ENCODE measurements at regions not wholly inside any gene's neighbourhood (a gene's known extent, or its start where the extent isn't known, plus 50 kb on each side); places are given as distances from the start of the nearest gene placed in this dataset.

GRCh38 chr3:165442061-165442460 lies 245.9 kb upstream of the SLITRK3 start:
- ATAC-seq (no peak), DNase-seq (ENCODE audit: low read depth, low spot score) (no peak), FAIRE-seq (no peak)
- in situ Hi-C loops (cut with MboI): no loop called here
- SMC1A ChIA-PET (ENCODE audit: uncharacterized antibody, unreplicated experiment): interaction anchor here (0.8 to 2.5 kb wide), 3 partner anchors 10 to 198 kb away, joined by 3 to 7 read pairs (median 5); no protein-coding TSS in a partner anchor
- Histone ChIP-seq H3K36me3 (ENCODE audit: control insufficient read depth in 2 of 2, insufficient read depth in 2 of 2, low read length in 1 of 2) (no peaks in the 10 kb centered on the region), H3K9ac (ENCODE audit: control insufficient read depth, insufficient read depth, low read length) (no peak overlapping the region), H3K4me1 (ENCODE audit: control insufficient read depth, insufficient read depth, low read length) (no peaks in the 10 kb centered on the region), H3K4me2 (ENCODE audit: control insufficient read depth, insufficient read depth) (no peak overlapping the region), H3K79me2 (ENCODE audit: control insufficient read depth, insufficient read depth, low read length) (no peaks in the 10 kb centered on the region), H2AFZ (ENCODE audit: control insufficient read depth, low read depth, low read length) (no peak overlapping the region), H3K27me3 (replicated peaks in 1 of 2; ENCODE audit: control insufficient read depth in 2 of 2, insufficient read depth in 2 of 2, low read length in 1 of 2) (no peaks in the 10 kb centered on the region), H3K27ac (ENCODE audit: control insufficient read depth, insufficient read depth) (no peak overlapping the region), H3K9me3 (replicated peaks; ENCODE audit: control insufficient read depth, insufficient read depth, low read length) (no peaks in the 10 kb centered on the region), H3K4me3 (no peak overlapping the region), H4K20me1 (ENCODE audit: control insufficient read depth, insufficient read depth) (no peaks in the 10 kb centered on the region)
- RAD21 ChIA-PET (ENCODE audit: unreplicated experiment): interaction anchor here (3.4 kb wide), 1 partner anchor 18 kb away, joined by 17 read pairs; no protein-coding TSS in a partner anchor
- no peak for TF ChIP-seq FOS (IDR thresholded peaks at IDR 0.05; ENCODE audit: borderline replicate concordance, extremely low read depth, insufficient read length)
- no peak for TF ChIP-seq RAD21 (IDR thresholded peaks at IDR 0.05; ENCODE audit: insufficient read depth, low read depth, low read length)
- TF ChIP-seq NFYA (IDR thresholded peaks at IDR 0.05; ENCODE audit: borderline replicate concordance, low read depth, low read length): no peak
- no peak for TF ChIP-seq BHLHE40 (IDR thresholded peaks at IDR 0.05; ENCODE audit: borderline replicate concordance in 1 of 2, low read depth in 2 of 2, low read length in 1 of 2)
- TF ChIP-seq MAX (IDR thresholded peaks at IDR 0.05; ENCODE audit: low read depth, low read length): no peak
- no peak for TF ChIP-seq PRDM15 (CRISPR knock-in tag; IDR thresholded peaks at IDR 0.05)
- no peak for TF ChIP-seq HDGF (IDR thresholded peaks at IDR 0.05)
- no peak for TF ChIP-seq EP300 (IDR thresholded peaks at IDR 0.05; ENCODE audit: borderline replicate concordance in 1 of 2, control insufficient read depth in 1 of 2, low read depth in 2 of 2, low read length in 2 of 2)
- TF ChIP-seq PAX8 (IDR thresholded peaks at IDR 0.05): no peak
- TF ChIP-seq WRNIP1 (IDR thresholded peaks at IDR 0.05; ENCODE audit: borderline replicate concordance, low read depth, low read length): no peak
- TF ChIP-seq MTA3 (IDR thresholded peaks at IDR 0.05; ENCODE audit: borderline replicate concordance, low read length): no peak
- no peak for TF ChIP-seq RFX5 (IDR thresholded peaks at IDR 0.05; ENCODE audit: low read depth, low read length)
- TF ChIP-seq TCF7 (IDR thresholded peaks at IDR 0.05; ENCODE audit: borderline replicate concordance): no peak
- TF ChIP-seq YY1 (IDR thresholded peaks at IDR 0.05; ENCODE audit: low read depth, low read length): no peak
- intact Hi-C loops (cut with micrococcal nuclease; ENCODE audit: unreplicated experiment): no loop called here
- no TSS peak for BruUV-seq (replicated peaks)
- CTCF ChIA-PET: interaction anchor here (1.4 kb wide), 1 partner anchor 10 kb away, joined by 5 read pairs; no protein-coding TSS in a partner anchor
- POLR2A ChIA-PET: interaction anchor here (1.3 kb wide), 1 partner anchor 61 kb away, joined by 3 read pairs; no protein-coding TSS in a partner anchor

Measured in GM12878 (cell line).